GM12891 (cell line): ENCODE measurements at regions not wholly inside any gene's neighbourhood (a gene's known extent, or its start where the extent isn't known, plus 50 kb on each side); places are given as distances from the start of the nearest gene placed in this dataset.

ENCODE experiments used
- POLR2A ChIP-seq: IDR thresholded peaks from 2 replicates; pipeline ENCODE4 v1.6.1; 2011; ENCODE audit warnings: low read depth, low read length, control low read depth
- POLR2AphosphoS5 ChIP-seq: IDR thresholded peaks from 2 replicates; pipeline ENCODE4 v1.6.1; 2011; ENCODE audit warnings: low read depth, low read length, control low read depth
- TAF1 ChIP-seq: IDR thresholded peaks from 2 replicates; pipeline ENCODE4 v1.6.1; 2011; ENCODE audit warnings: low read depth, low read length, control low read depth

GRCh38 chr1:239566074-239566473 is 179.7 kb downstream of the CHRM3 start:
- no peak for TF ChIP-seq POLR2AphosphoS5
- TF ChIP-seq POLR2A = no peak
- TF ChIP-seq TAF1 = no peak
